ENCODE measurements at regions not wholly inside any gene's neighbourhood (a gene's known extent, or its start where the extent isn't known, plus 50 kb on each side); places are given as distances from the start of the nearest gene placed in this dataset.
A peak's percentile ranks its signal among the peaks of the same experiment; 100 is the strongest.

GRCh38 chr5:114113604-114114003 is 248.3 kb upstream of the KCNN2 start:
- Histone ChIP-seq H3K36me3 (no peaks in the 10 kb centered on the region), H3K4me3 (no peak overlapping the region), H3K9me3 (ENCODE audit: low read depth) (no peaks in the 10 kb centered on the region), H3K4me1 (ENCODE audit: low read depth) (peaks cover 20% of the 10 kb centered on the region), H3K27me3 (no peaks in the 10 kb centered on the region), H3K27ac (no peak overlapping the region)
- no peak for DNase-seq (ENCODE audit: low read depth in 1 of 2, low spot score in 1 of 2)
- no peak for TF ChIP-seq CTCF (IDR thresholded peaks at IDR 0.05; ENCODE audit: low read depth, low read length)

- Histone ChIP-seq H3K9me3 (ENCODE audit: low read depth) (no peaks in the 10 kb centered on the region), H3K27me3 (no peaks in the 10 kb centered on the region), H3K27ac (peak overlapping the region; percentile 28), H3K36me3 (no peaks in the 10 kb centered on the region), H3K4me3 (no peak overlapping the region), H3K4me1 (ENCODE audit: low read depth) (peaks cover 20% of the 10 kb centered on the region)
- no peak for TF ChIP-seq CTCF (IDR thresholded peaks at IDR 0.05; ENCODE audit: low read depth, low read length)
- no peak for DNase-seq (ENCODE audit: low read depth in 1 of 2, low spot score in 1 of 2)
Measured at GRCh38 chr5:114116981-114117380, 244.9 kb upstream of the KCNN2 start.

- H3K27ac ChIP-seq: no peak overlapping the region
- peaks cover 12% of the 10 kb centered on the region for H3K4me1 ChIP-seq (ENCODE audit: low read depth)
- no peak overlapping the region for H3K4me3 ChIP-seq
- no peaks in the 10 kb centered on the region for H3K9me3 ChIP-seq (ENCODE audit: low read depth)
- no peak for TF ChIP-seq CTCF (IDR thresholded peaks at IDR 0.05; ENCODE audit: low read depth, low read length)
- no peaks in the 10 kb centered on the region for H3K27me3 ChIP-seq
- no peaks in the 10 kb centered on the region for H3K36me3 ChIP-seq
- no peak for DNase-seq (ENCODE audit: low read depth in 1 of 2, low spot score in 1 of 2)
Measured at GRCh38 chr5:114118511-114118910, 243.4 kb upstream of the KCNN2 start.

DNA sequence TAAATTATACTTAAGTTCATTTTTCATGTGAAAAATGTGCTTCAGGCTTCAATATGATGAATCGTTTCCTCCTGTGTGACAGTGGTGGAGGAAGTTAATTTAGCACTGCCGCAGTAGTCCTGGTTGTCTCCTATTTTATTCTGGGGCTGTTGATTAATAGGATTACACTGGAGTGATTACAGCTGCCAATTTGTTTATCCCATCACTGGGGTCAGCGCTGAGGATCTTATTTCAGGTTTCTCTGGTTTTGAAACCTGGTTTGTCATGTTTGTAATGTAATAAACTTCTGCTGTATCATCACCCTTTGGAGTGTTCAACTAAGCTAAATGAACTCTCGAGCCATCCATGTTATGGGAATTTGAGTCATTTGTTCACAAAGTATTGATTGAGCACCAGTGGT is 241.7 kb upstream of the KCNN2 start:
- no peak for TF ChIP-seq CTCF (IDR thresholded peaks at IDR 0.05; ENCODE audit: low read depth, low read length)

DNA sequence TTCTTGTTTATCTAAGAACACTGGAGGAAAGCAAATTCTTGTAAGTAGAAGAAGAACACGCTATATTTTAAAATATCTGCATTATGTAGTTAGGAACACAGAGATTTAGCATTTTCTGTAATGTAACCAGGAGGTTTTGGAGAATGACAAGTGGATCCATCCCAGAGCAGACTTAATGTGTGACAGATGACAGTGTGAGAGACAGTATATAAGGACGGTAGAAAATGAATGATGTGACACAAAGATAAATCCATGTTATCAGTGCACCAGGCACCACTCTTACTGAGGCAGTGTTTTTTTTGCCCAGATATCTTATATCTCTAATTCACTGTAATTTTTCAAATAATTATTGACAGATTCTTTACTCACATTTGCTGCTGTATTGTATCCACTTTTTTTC is 239.0 kb upstream of the KCNN2 start:
- Histone ChIP-seq H3K36me3 (no peaks in the 10 kb centered on the region), H3K4me1 (ENCODE audit: low read depth) (no peaks in the 10 kb centered on the region)

More for the DNA sequence above, 241.7 kb upstream of the KCNN2 start:
- Histone ChIP-seq H3K36me3 (no peaks in the 10 kb centered on the region), H3K9me3 (ENCODE audit: low read depth) (no peaks in the 10 kb centered on the region), H3K27me3 (no peaks in the 10 kb centered on the region), H3K27ac (no peak overlapping the region), H3K4me3 (no peak overlapping the region), H3K4me1 (ENCODE audit: low read depth) (no peaks in the 10 kb centered on the region)
- no peak for DNase-seq (ENCODE audit: low read depth in 1 of 2, low spot score in 1 of 2)

More for the DNA sequence above, 239.0 kb upstream of the KCNN2 start:
- TF ChIP-seq CTCF (IDR thresholded peaks at IDR 0.05; ENCODE audit: low read depth, low read length): no peak
- Histone ChIP-seq H3K27me3 (no peaks in the 10 kb centered on the region), H3K9me3 (ENCODE audit: low read depth) (no peaks in the 10 kb centered on the region), H3K27ac (no peak overlapping the region), H3K4me3 (no peak overlapping the region)
- no peak for DNase-seq (ENCODE audit: low read depth in 1 of 2, low spot score in 1 of 2)
